K562 (cell line): ENCODE measurements at regions not wholly inside any gene's neighbourhood (a gene's known extent, or its start where the extent isn't known, plus 50 kb on each side); places are given as distances from the start of the nearest gene placed in this dataset.

Source experiments
- ATAC-seq: fragments of 200-7000 bp; cut with Tn5 transposase; 3 replicates; pipeline ENCODE4 v1.9.1; 2020; ENCODE audit warnings: moderate library complexity
- BruUV-seq: library from RNA; stranded (reverse); fragments of 400-500 nt; replicated peaks from 2 replicates; lab custom pipeline; 2021; lab: Mats Ljungman, UMichigan
- CTCF ChIA-PET: fragments of 300-600 bp; formaldehyde crosslinking; extraction: SDS; loops from one replicate; lab custom pipeline; 2021; ENCODE audit warnings: low intra/inter-chr PET ratio; lab: Yijun Ruan, JAX
- POLR2A ChIA-PET: fragments of 300-600, 350-650 bp; sonication (Branson Sonifier 250); formaldehyde crosslinking; extraction: SDS; loops from one replicate; lab custom pipeline; 2021; ENCODE audit warnings: antibody characterized with exemption, inconsistent platforms; lab: Yijun Ruan, JAX
- DNase-seq, 4 experiments: peaks; one replicate each; pipeline versions ENCODE4 v3.0.0 to v3.0.0-alpha.2; 2011 to 2018; ENCODE audit warnings: low spot score in 3 of 4, mixed read lengths in 3 of 4; ENCODE audit errors: extremely low read depth in 1 of 4
- FAIRE-seq: peaks from 2 replicates; lab custom pipeline; 2011; peaks lifted over from hg19 to GRCh38; lab: Jason Lieb, UNC
- H2AFZ ChIP-seq: 2 replicates; pipeline ENCODE4 v1.6.0; 2011; ENCODE audit warnings: low read depth, low read length, control low read depth, inconsistent platforms
- H3K27ac ChIP-seq: fragments of 200-600 bp; 3 replicates; pipeline ENCODE4 v1.8.0; 2011; ENCODE audit warnings: low read depth, mild to moderate bottlenecking, control low read depth, inconsistent platforms, low read length, moderate library complexity, mixed read lengths; ENCODE audit errors: extremely low read depth
- H3K27me3 ChIP-seq, 2 experiments: fragments of 300-600 bp in 1 of 2; 2 replicates in 1 of 2; 3 replicates in 1 of 2; pipeline versions ENCODE4 v1.6.0 to v1.8.0; 2011; ENCODE audit warnings: inconsistent platforms in 2 of 2, low read length in 2 of 2, mild to moderate bottlenecking in 1 of 2, mixed read lengths in 1 of 2, moderate library complexity in 1 of 2; ENCODE audit not compliant: control insufficient read depth in 2 of 2, insufficient read depth in 2 of 2
- H3K36me3 ChIP-seq: fragments of 300-600 bp; 3 replicates; pipeline ENCODE4 v1.8.0; 2011; ENCODE audit warnings: mild to moderate bottlenecking, low read length, inconsistent platforms; ENCODE audit not compliant: control insufficient read depth, insufficient read depth
- H3K4me1 ChIP-seq, 2 experiments: fragments of 200-600 bp in 1 of 2; replicated peaks in 1 of 2; 2 replicates in 1 of 2; 3 replicates in 1 of 2; pipeline versions ENCODE4 v1.5.1 to v1.8.0; 2011; ENCODE audit warnings: inconsistent platforms in 2 of 2, low read length in 2 of 2, mild to moderate bottlenecking in 1 of 2, mixed read lengths in 1 of 2, moderate library complexity in 1 of 2; ENCODE audit not compliant: control insufficient read depth in 2 of 2, insufficient read depth in 2 of 2
- H3K4me2 ChIP-seq: 2 replicates; pipeline ENCODE4 v1.6.1; 2011; ENCODE audit warnings: low read length, control low read depth, inconsistent platforms, mixed read lengths; ENCODE audit not compliant: insufficient read depth
- H3K4me3 ChIP-seq: fragments of 200-600 bp; sonication (generic), shearing (Covaris generic); 2 replicates; pipeline ENCODE4 v1.5.1; 2016; ENCODE audit warnings: control low read depth, inconsistent platforms
- H3K79me2 ChIP-seq: fragments of 200-600 bp; 3 replicates; pipeline ENCODE4 v1.8.0; 2011; ENCODE audit warnings: low read length, inconsistent platforms; ENCODE audit not compliant: control insufficient read depth, insufficient read depth
- H3K9ac ChIP-seq, 2 experiments: 2 replicates each; pipeline versions ENCODE4 v1.6.0 to v1.6.1; 2011; ENCODE audit warnings: low read depth in 2 of 2, low read length in 2 of 2, control low read depth in 1 of 2, inconsistent platforms in 1 of 2, mild to moderate bottlenecking in 1 of 2, mixed read lengths in 1 of 2; ENCODE audit not compliant: insufficient read depth in 1 of 2
- H3K9me1 ChIP-seq: one replicate; pipeline ENCODE4 v1.6.0; 2011; ENCODE audit warnings: inconsistent platforms, mild to moderate bottlenecking, low read length, moderate library complexity; ENCODE audit not compliant: control insufficient read depth, insufficient read depth
- H3K9me3 ChIP-seq: replicated peaks from 2 replicates; pipeline ENCODE4 v1.5.1; 2011; ENCODE audit warnings: low read depth, low read length, inconsistent platforms; ENCODE audit not compliant: control insufficient read depth, insufficient read depth
- H4K20me1 ChIP-seq: replicated peaks from 2 replicates; pipeline ENCODE4 v1.6.1; 2011; ENCODE audit warnings: low read length, inconsistent platforms, mixed read lengths; ENCODE audit not compliant: control insufficient read depth, insufficient read depth
- CTCF ChIP-seq, 3 experiments: IDR thresholded peaks in 2 of 3; conservative IDR thresholded peaks in 1 of 3; 2 replicates each; pipeline ENCODE4 v1.5.1; 2011 to 2012; ENCODE audit warnings: low read length in 3 of 3, mild to moderate bottlenecking in 3 of 3, control low read depth in 2 of 3, improper control_type of control experiment in 1 of 3, inconsistent platforms in 1 of 3, low read depth in 1 of 3, mixed read lengths in 1 of 3, moderate library complexity in 1 of 3; ENCODE audit not compliant: insufficient read depth in 2 of 3
- RAD21 ChIP-seq, 2 experiments: fragments of 250-450 bp in 1 of 2; fragments of 450-650 bp in 1 of 2; sonication (Bioruptor Pico) in 1 of 2; formaldehyde crosslinking in 1 of 2; IDR thresholded peaks in 1 of 2; conservative IDR thresholded peaks in 1 of 2; 2 replicates each; pipeline versions ENCODE4 v1.4.0 to v1.8.0; 2020 to 2022; ENCODE audit warnings: mild to moderate bottlenecking in 2 of 2, moderate library complexity in 1 of 2
- TBP ChIP-seq: optimal IDR thresholded peaks from 2 replicates; pipeline ENCODE3; 2011; ENCODE audit warnings: low read depth, low read length, improper control_type of control experiment
- ZNF668 ChIP-seq: fragments of 250-450 bp; sonication (Bioruptor Pico); IDR thresholded peaks from 2 replicates; pipeline ENCODE4 v1.8.0; 2022; ENCODE audit warnings: mild to moderate bottlenecking, inconsistent platforms
- WGBS: fragments of 100-300 bp; shearing (Covaris generic); methylation state at CpG from one replicate; pipeline ENCODE4 v1.1.6; 2016; ENCODE audit warnings: low coverage, mixed read lengths; ENCODE audit not compliant: insufficient coverage; ENCODE audit errors: missing lambda C conversion rate; 5-methylcytosine and 5-hydroxymethylcytosine counted together
- in situ Hi-C: fragments of 300-500 bp; cut with MboI; formaldehyde crosslinking; loops from 4 replicates; pipeline ENCODE4 v1.15.0; 2018; ENCODE audit warnings: inconsistent platforms, mixed read lengths
- intact Hi-C: fragments of 100-400 bp; cut with micrococcal nuclease; formaldehyde crosslinking; loops from 2 replicates; pipeline ENCODE4 v1.14.2; 2022

- Histone ChIP-seq H2AFZ (peak overlapping the region; percentile 86), H3K4me2 (peak overlapping the region; percentile 18), H4K20me1 (no peaks in the 10 kb centered on the region), H3K27ac (peak overlapping the region; percentile 33; the same call in 2 of the 3 replicates), H3K27me3 (no peaks in the 10 kb centered on the region), H3K79me2 (no peaks in the 10 kb centered on the region), H3K4me3 (no peak overlapping the region), H3K9ac (peak overlapping the region in 1 of 2 experiments; percentile 30; a peak in 1 of 4 replicates), H3K36me3 (no peaks in the 10 kb centered on the region), H3K9me3 (no peaks in the 10 kb centered on the region), H3K4me1 (peaks cover 0 to 32% of the 10 kb centered on the region in 2 experiments; a peak in 4 of 5 replicates), H3K9me1 (no peaks in the 10 kb centered on the region)
- in situ Hi-C loops (no loop called here), intact Hi-C loops (loop anchor here (5.0 kb wide), 1 partner anchor 51 kb away; no protein-coding TSS in a partner anchor)
- 14% methylated on average over 3 of the region's 5 CpGs for WGBS
- DNase-seq, result peak; percentile 19 to 25 (median 20)
- TF ChIP-seq ZNF668 (CRISPR knock-in tag) (no peak), TBP (no peak), RAD21 (CRISPR knock-in tag; conservative IDR thresholded peaks at IDR 0.05 in 1 of 2, IDR thresholded peaks at IDR 0.05 in 1 of 2) (peak in 1 of 2 experiments; percentile 1; a peak in 1 of 4 replicates), CTCF (IDR thresholded peaks at IDR 0.05 in 2 of 3, conservative IDR thresholded peaks at IDR 0.05 in 1 of 3; ENCODE audit: insufficient read depth in 2 of 3, low read depth in 1 of 3, low read length in 3 of 3) (peak in 1 of 3 experiments; percentile 18; a peak in 2 of 6 replicates)
- ChIA-PET POLR2A (interaction anchor here (0.6 to 1.7 kb wide), 5 partner anchors 9 to 21 kb away, joined by 3 to 7 read pairs (median 3); no protein-coding TSS in a partner anchor), CTCF (no interaction called here)
- ATAC-seq, result peak; percentile 54
- no peak for FAIRE-seq
- BruUV-seq, result no TSS peak
These were observed 94.0 kb upstream of the UMPS start for GRCh38 chr3:124636101-124636862.
